ENCODE measurements at regions not wholly inside any gene's neighbourhood (a gene's known extent, or its start where the extent isn't known, plus 50 kb on each side); places are given as distances from the start of the nearest gene placed in this dataset.
"Not testable (repeated sequence)": the region's sequence is repeated elsewhere in the genome, so short reads cannot be mapped to it uniquely, and the experiment has no call there.

DNA sequence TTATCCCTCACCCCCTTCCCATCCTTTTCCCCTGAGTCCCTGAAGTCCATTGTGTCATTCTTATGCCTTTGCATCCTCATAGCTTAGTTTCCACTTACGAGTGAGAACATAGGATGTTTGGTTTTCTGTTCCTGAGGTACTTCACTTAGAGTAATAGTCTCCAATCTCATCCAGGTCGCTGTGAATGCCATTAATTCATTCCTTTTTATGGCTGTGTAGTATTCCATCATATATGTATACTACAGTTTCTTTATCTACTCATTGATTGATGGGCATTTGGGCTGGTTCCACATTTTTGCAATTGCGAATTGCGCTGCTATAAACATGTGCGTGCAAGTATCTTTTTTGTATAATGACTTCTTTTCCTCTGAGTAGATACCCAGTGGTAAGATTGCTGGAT is 172.1 kb downstream of the URI1 start:
- TF ChIP-seq POLR2AphosphoS5 (IDR thresholded peaks at IDR 0.05; ENCODE audit: insufficient read depth in 1 of 2, low read depth in 1 of 2); POLR2A (IDR thresholded peaks at IDR 0.05): not testable (repeated sequence)
- TF ChIP-seq, protein P1, sequence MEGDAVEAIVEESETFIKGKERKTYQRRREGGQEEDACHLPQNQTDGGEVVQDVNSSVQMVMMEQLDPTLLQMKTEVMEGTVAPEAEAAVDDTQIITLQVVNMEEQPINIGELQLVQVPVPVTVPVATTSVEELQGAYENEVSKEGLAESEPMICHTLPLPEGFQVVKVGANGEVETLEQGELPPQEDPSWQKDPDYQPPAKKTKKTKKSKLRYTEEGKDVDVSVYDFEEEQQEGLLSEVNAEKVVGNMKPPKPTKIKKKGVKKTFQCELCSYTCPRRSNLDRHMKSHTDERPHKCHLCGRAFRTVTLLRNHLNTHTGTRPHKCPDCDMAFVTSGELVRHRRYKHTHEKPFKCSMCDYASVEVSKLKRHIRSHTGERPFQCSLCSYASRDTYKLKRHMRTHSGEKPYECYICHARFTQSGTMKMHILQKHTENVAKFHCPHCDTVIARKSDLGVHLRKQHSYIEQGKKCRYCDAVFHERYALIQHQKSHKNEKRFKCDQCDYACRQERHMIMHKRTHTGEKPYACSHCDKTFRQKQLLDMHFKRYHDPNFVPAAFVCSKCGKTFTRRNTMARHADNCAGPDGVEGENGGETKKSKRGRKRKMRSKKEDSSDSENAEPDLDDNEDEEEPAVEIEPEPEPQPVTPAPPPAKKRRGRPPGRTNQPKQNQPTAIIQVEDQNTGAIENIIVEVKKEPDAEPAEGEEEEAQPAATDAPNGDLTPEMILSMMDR (IDR thresholded peaks at IDR 0.05), result not testable (repeated sequence)
